ENCODE measurements at regions not wholly inside any gene's neighbourhood (a gene's known extent, or its start where the extent isn't known, plus 50 kb on each side); places are given as distances from the start of the nearest gene placed in this dataset.

GRCh38 chr1:29413661-29414060 is 177.3 kb downstream of the PTPRU start:
- no peak for TF ChIP-seq CTCF (IDR thresholded peaks at IDR 0.05 in 4 of 5, conservative IDR thresholded peaks at IDR 0.05 in 1 of 5)
- TF ChIP-seq POLR2A (IDR thresholded peaks at IDR 0.05), result no peak

Measured in gastrocnemius medialis (tissue), 4 donors.